ENCODE measurements at regions not wholly inside any gene's neighbourhood (a gene's known extent, or its start where the extent isn't known, plus 50 kb on each side); places are given as distances from the start of the nearest gene placed in this dataset.
A peak's percentile ranks its signal among the peaks of the same experiment; 100 is the strongest.

DNA sequence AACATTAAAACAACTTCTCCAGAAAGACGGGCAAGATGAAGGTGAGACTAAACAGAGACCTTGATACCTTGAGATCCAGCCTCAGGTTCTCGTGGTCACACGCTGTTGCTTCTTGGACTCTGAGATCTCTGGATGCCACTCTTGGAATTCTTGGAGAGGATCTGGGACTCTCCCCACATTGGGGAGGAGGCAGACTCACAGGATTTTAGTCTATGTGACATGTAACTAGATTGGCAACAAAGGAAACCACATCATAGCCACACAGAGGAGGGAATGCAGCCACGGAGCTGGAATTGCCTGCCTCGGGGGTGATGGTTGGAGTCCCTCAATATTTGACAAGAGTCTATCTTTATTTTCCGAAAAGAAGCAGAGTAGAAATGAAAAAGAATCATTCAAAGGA, 78.8 kb upstream of the IGFBP5 start:
- Histone ChIP-seq H3K4me1 (ENCODE audit: control insufficient read depth, extremely low read depth, insufficient read depth, low read length) (peaks cover 16% of the 10 kb centered on the region), H3K36me3 (ENCODE audit: control insufficient read depth, insufficient read depth, low read length) (no peaks in the 10 kb centered on the region), H3K4me2 (ENCODE audit: extremely low read depth, insufficient read depth, low read length) (peak overlapping the region; percentile 42), H3K27ac (ENCODE audit: insufficient read depth, low read length) (peak overlapping the region; percentile 90), H4K20me1 (ENCODE audit: control insufficient read depth, extremely low read depth, insufficient read depth, low read length) (no peaks in the 10 kb centered on the region), H3K79me2 (ENCODE audit: control insufficient read depth, insufficient read depth, low read length) (no peaks in the 10 kb centered on the region), H2AFZ (ENCODE audit: low read length) (no peak overlapping the region), H3K4me3 (replicated peaks in 1 of 4; ENCODE audit: control extremely low read depth in 1 of 4, insufficient read depth in 1 of 4, low read depth in 3 of 4, low read length in 4 of 4) (no peak overlapping the region), H3K9me3 (ENCODE audit: control insufficient read depth, insufficient read depth, low read depth, low read length) (no peaks in the 10 kb centered on the region), H3K27me3 (ENCODE audit: control insufficient read depth, insufficient read depth, low read length) (no peaks in the 10 kb centered on the region), H3K9ac (ENCODE audit: insufficient read depth, low read length) (no peak overlapping the region)
- DNase-seq (ENCODE audit: low read depth in 2 of 2): peak in 1 of 2 donors; percentile 73
- TF ChIP-seq EZH2 (IDR thresholded peaks at IDR 0.05; ENCODE audit: low read length, missing control alignments): no peak
- TF ChIP-seq, protein P1, sequence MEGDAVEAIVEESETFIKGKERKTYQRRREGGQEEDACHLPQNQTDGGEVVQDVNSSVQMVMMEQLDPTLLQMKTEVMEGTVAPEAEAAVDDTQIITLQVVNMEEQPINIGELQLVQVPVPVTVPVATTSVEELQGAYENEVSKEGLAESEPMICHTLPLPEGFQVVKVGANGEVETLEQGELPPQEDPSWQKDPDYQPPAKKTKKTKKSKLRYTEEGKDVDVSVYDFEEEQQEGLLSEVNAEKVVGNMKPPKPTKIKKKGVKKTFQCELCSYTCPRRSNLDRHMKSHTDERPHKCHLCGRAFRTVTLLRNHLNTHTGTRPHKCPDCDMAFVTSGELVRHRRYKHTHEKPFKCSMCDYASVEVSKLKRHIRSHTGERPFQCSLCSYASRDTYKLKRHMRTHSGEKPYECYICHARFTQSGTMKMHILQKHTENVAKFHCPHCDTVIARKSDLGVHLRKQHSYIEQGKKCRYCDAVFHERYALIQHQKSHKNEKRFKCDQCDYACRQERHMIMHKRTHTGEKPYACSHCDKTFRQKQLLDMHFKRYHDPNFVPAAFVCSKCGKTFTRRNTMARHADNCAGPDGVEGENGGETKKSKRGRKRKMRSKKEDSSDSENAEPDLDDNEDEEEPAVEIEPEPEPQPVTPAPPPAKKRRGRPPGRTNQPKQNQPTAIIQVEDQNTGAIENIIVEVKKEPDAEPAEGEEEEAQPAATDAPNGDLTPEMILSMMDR (conservative IDR thresholded peaks at IDR 0.05 in 1 of 2, IDR thresholded peaks at IDR 0.05 in 1 of 2; ENCODE audit: low read depth in 1 of 2, low read length in 2 of 2): no peak

DNA sequence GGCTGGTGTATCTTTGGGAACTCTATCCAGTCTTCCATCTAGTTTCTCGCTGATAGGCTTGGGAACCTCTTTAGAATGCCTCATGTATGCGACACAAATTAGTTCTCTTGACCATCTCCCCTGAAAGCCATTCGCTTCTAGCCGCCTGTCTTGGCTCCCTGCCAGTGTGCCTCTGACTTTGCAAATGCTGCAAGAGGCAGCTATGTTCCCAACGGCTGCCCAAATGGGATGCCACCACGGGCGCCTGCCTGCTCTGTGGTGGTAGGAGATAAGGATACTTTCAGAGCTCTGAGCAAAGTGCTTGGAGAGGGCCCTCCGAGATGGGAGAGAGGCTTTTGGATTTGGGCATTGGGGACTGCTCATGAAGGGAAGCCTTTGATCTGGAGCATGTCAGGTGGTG, 77.7 kb upstream of the IGFBP5 start:
- H3K27me3 ChIP-seq (ENCODE audit: control insufficient read depth, insufficient read depth, low read length): no peaks in the 10 kb centered on the region
- no peak overlapping the region for H3K9ac ChIP-seq (ENCODE audit: insufficient read depth, low read length)
- H2AFZ ChIP-seq (ENCODE audit: low read length): no peak overlapping the region
- no peaks in the 10 kb centered on the region for H4K20me1 ChIP-seq (ENCODE audit: control insufficient read depth, extremely low read depth, insufficient read depth, low read length)
- H3K4me1 ChIP-seq (ENCODE audit: control insufficient read depth, extremely low read depth, insufficient read depth, low read length): peaks cover 16% of the 10 kb centered on the region
- H3K4me2 ChIP-seq (ENCODE audit: extremely low read depth, insufficient read depth, low read length): no peak overlapping the region
- no peaks in the 10 kb centered on the region for H3K36me3 ChIP-seq (ENCODE audit: control insufficient read depth, insufficient read depth, low read length)
- H3K79me2 ChIP-seq (ENCODE audit: control insufficient read depth, insufficient read depth, low read length): no peaks in the 10 kb centered on the region
- no peak overlapping the region for H3K27ac ChIP-seq (ENCODE audit: insufficient read depth, low read length)
- DNase-seq (ENCODE audit: low read depth in 2 of 2): peak in 1 of 2 donors; percentile 25
- TF ChIP-seq, protein P1 (conservative IDR thresholded peaks at IDR 0.05 in 1 of 2, IDR thresholded peaks at IDR 0.05 in 1 of 2; ENCODE audit: low read depth in 1 of 2, low read length in 2 of 2): no peak
- TF ChIP-seq EZH2 (IDR thresholded peaks at IDR 0.05; ENCODE audit: low read length, missing control alignments): no peak
- H3K9me3 ChIP-seq (ENCODE audit: control insufficient read depth, insufficient read depth, low read depth, low read length): no peaks in the 10 kb centered on the region
- no peak overlapping the region for H3K4me3 ChIP-seq (replicated peaks in 1 of 4; ENCODE audit: control extremely low read depth in 1 of 4, insufficient read depth in 1 of 4, low read depth in 3 of 4, low read length in 4 of 4)

DNA sequence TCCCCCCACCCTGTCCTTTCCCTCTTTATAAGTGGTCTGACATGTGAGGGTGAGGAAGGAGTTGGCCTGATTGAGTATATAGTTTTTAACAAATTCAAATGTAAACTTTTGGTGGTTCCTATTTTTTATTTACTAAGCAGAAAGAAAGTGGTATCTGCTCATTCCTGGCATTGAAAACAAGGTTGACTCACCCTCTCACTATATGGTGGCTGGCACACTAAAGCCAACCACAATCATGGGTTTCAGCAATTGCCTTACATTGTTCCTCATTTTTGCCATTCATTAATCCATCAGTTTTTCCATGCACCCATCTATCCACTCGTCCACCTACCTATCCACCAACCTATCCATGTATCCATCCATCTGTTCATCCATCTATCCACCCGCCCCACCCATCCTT, 75.4 kb upstream of the IGFBP5 start:
- Histone ChIP-seq H3K27me3 (ENCODE audit: control insufficient read depth, insufficient read depth, low read length) (peaks cover 2% of the 10 kb centered on the region), H3K79me2 (ENCODE audit: control insufficient read depth, insufficient read depth, low read length) (no peaks in the 10 kb centered on the region), H3K9me3 (ENCODE audit: control insufficient read depth, insufficient read depth, low read depth, low read length) (no peaks in the 10 kb centered on the region), H3K9ac (ENCODE audit: insufficient read depth, low read length) (no peak overlapping the region), H3K4me2 (ENCODE audit: extremely low read depth, insufficient read depth, low read length) (no peak overlapping the region), H4K20me1 (ENCODE audit: control insufficient read depth, extremely low read depth, insufficient read depth, low read length) (no peaks in the 10 kb centered on the region), H3K4me1 (ENCODE audit: control insufficient read depth, extremely low read depth, insufficient read depth, low read length) (peaks cover 16% of the 10 kb centered on the region), H3K4me3 (replicated peaks in 1 of 4; ENCODE audit: control extremely low read depth in 1 of 4, insufficient read depth in 1 of 4, low read depth in 3 of 4, low read length in 4 of 4) (no peak overlapping the region), H2AFZ (ENCODE audit: low read length) (no peak overlapping the region), H3K27ac (ENCODE audit: insufficient read depth, low read length) (no peak overlapping the region), H3K36me3 (ENCODE audit: control insufficient read depth, insufficient read depth, low read length) (no peaks in the 10 kb centered on the region)
- DNase-seq (ENCODE audit: low read depth in 2 of 2): no peak
- TF ChIP-seq EZH2 (IDR thresholded peaks at IDR 0.05; ENCODE audit: low read length, missing control alignments): no peak
- TF ChIP-seq, protein P1 (conservative IDR thresholded peaks at IDR 0.05 in 1 of 2, IDR thresholded peaks at IDR 0.05 in 1 of 2; ENCODE audit: low read depth in 1 of 2, low read length in 2 of 2): no peak

Measured in fibroblast of lung (primary cell).